IgD-negative memory B cell (primary cell): ENCODE measurements at regions not wholly inside any gene's neighbourhood (a gene's known extent, or its start where the extent isn't known, plus 50 kb on each side); places are given as distances from the start of the nearest gene placed in this dataset.
A peak's percentile ranks its signal among the peaks of the same experiment; 100 is the strongest.
"Not testable (repeated sequence)": the region's sequence is repeated elsewhere in the genome, so short reads cannot be mapped to it uniquely, and the experiment has no call there.

Experiments used
- H3K27ac Mint-ChIP-seq, 3 donors: one replicate each; pipeline ENCODE4 v1.8.0; 2020 to 2022; ENCODE audit warnings: mild to moderate bottlenecking in 3 of 3, mixed read lengths in 3 of 3, moderate library complexity in 1 of 3
- H3K27me3 Mint-ChIP-seq: one replicate; pipeline ENCODE4 v1.8.0; 2021; ENCODE audit warnings: mixed read lengths
- H3K36me3 Mint-ChIP-seq: one replicate; pipeline ENCODE4 v1.8.0; 2020; ENCODE audit warnings: mild to moderate bottlenecking, mixed read lengths
- H3K4me1 Mint-ChIP-seq, 3 donors: one replicate each; pipeline ENCODE4 v1.8.0; 2020 to 2022; ENCODE audit warnings: mixed read lengths in 3 of 3, mild to moderate bottlenecking in 1 of 3
- H3K4me3 Mint-ChIP-seq, 4 donors: one replicate each; pipeline ENCODE4 v1.8.0; 2020 to 2022; ENCODE audit warnings: mild to moderate bottlenecking in 4 of 4, mixed read lengths in 4 of 4, moderate library complexity in 3 of 4
- H3K9me3 Mint-ChIP-seq, 3 donors: one replicate each; pipeline ENCODE4 v1.8.0; 2020 to 2021; ENCODE audit warnings: mixed read lengths in 3 of 3, mild to moderate bottlenecking in 1 of 3

DNA sequence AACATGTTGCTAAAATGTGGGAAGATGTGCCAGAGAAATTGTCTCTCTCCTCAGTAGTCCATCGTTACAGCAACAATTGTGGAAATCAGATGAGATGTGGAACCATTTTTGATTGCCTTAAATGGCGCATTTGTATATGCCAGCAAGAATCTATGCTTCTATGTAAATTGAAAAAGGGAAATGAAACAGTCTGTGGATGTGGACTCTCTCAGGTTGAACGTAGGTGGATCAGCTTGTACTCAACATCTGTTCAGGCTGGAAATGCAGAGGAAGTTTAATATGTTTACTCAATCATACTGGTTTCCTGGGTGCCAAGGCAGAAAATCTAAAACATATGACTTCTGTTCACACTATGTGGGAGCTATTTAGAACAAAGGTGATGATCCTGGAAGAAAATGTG lies 490.7 kb upstream of the ZNF337 start:
- H3K9me3 Mint-ChIP-seq, H3K4me1 Mint-ChIP-seq, H3K36me3 Mint-ChIP-seq, H3K27me3 Mint-ChIP-seq, H3K27ac Mint-ChIP-seq: not testable (repeated sequence)
- peak overlapping the region in 1 of 4 donors; percentile 74 for H3K4me3 Mint-ChIP-seq

DNA sequence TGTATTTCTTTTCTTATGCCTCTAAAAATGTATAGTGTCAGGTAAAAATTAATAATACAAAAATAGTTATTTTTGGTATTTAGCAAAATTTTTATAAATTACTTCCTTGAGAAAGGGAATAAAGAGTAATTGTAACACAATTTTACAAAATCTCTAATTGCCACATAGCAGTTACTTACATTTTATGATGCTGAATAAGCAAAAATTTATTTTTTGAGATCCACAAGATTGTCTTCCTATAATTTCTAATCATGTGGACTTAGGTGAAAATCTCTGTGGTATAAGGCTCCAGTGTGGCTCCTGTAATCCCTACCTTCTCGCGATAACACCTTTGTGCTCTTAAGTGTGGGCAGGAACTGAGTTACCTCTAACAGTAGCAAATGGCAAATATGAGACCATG lies 487.1 kb upstream of the ZNF337 start:
- not testable (repeated sequence) for H3K4me1 Mint-ChIP-seq, H3K36me3 Mint-ChIP-seq, H3K27me3 Mint-ChIP-seq, H3K9me3 Mint-ChIP-seq, H3K4me3 Mint-ChIP-seq, H3K27ac Mint-ChIP-seq

GRCh38 chr20:26181364-26181763 lies 484.7 kb upstream of the ZNF337 start:
- not testable (repeated sequence) for H3K4me3 Mint-ChIP-seq, H3K9me3 Mint-ChIP-seq, H3K4me1 Mint-ChIP-seq, H3K36me3 Mint-ChIP-seq, H3K27me3 Mint-ChIP-seq, H3K27ac Mint-ChIP-seq

DNA sequence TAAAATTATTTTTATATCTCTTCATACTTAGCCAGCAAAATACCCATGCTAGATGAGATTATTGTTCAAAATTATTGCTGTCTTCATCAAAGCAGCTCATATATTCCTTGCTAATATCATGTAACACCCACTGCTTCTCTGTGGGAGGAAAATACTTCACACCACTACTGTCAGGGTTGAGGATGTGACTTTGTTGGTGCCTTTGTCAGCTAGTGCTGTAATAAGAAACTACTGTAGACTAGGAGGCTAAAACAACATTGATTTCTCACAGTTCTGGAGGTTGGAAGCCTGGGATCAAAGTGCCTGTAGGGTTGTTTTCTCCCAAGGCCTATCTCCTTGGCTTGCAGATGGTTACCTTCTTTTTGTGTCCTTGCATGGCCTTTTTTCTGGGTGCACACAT lies 475.2 kb upstream of the ZNF337 start:
- not testable (repeated sequence) for H3K4me3 Mint-ChIP-seq, H3K4me1 Mint-ChIP-seq, H3K9me3 Mint-ChIP-seq, H3K27me3 Mint-ChIP-seq, H3K27ac Mint-ChIP-seq, H3K36me3 Mint-ChIP-seq

DNA sequence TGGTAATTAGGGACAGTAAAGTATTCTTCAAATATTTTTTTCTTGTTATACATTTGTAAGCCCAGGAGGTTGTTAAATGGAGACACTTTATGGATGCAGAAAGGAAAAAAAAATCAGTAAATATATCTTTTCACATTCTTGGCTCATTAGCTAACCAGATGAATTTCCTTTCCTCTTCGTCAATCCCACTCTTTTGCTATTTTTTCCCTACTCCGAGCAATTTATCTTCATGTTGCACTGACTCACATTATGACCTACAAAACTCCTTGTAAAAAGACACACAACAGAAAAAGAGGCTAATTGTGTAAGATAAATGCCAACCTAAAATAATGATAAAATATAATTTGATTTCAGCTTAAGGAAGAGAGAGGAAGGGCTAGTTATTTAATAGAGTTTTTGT lies 472.9 kb upstream of the ZNF337 start:
- H3K27ac Mint-ChIP-seq = no peak overlapping the region
- no peak overlapping the region for H3K4me3 Mint-ChIP-seq
- H3K4me1 Mint-ChIP-seq = no peaks in the 10 kb centered on the region
- H3K27me3 Mint-ChIP-seq = no peaks in the 10 kb centered on the region
- no peaks in the 10 kb centered on the region for H3K36me3 Mint-ChIP-seq
- no peaks in the 10 kb centered on the region for H3K9me3 Mint-ChIP-seq

GRCh38 chr20:26167499-26167898 lies 470.8 kb upstream of the ZNF337 start:
- Mint-ChIP-seq H3K36me3 (no peaks in the 10 kb centered on the region), H3K4me1 (no peaks in the 10 kb centered on the region), H3K27ac (no peak overlapping the region), H3K9me3 (no peaks in the 10 kb centered on the region), H3K27me3 (no peaks in the 10 kb centered on the region), H3K4me3 (no peak overlapping the region)

- Mint-ChIP-seq H3K27ac (no peak overlapping the region), H3K4me1 (no peaks in the 10 kb centered on the region), H3K9me3 (no peaks in the 10 kb centered on the region), H3K36me3 (no peaks in the 10 kb centered on the region), H3K27me3 (no peaks in the 10 kb centered on the region), H3K4me3 (no peak overlapping the region)
Measured at GRCh38 chr20:26163890-26164289, 467.2 kb upstream of the ZNF337 start.

DNA sequence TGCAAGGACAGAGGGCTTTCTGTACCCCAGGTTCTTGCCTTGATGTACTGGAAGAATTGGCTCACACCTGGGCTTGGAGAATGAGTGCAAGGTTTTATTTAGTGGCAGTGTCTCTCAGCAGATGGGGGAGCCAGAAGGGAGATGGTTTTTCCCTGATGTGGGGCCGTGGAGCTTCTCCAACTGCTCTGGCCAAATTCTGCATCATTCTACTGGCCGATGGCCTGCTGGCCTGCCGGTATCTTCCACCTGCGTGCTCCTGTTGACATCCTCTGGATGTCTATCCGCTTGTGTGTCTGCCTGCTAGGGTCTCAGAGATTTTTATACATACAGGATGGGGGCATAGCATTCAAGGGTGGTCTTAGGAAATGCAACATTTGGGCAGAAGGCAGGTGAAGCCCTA lies 466.5 kb upstream of the ZNF337 start:
- not testable (repeated sequence) for H3K36me3 Mint-ChIP-seq, H3K27ac Mint-ChIP-seq, H3K4me3 Mint-ChIP-seq, H3K9me3 Mint-ChIP-seq, H3K27me3 Mint-ChIP-seq, H3K4me1 Mint-ChIP-seq

DNA sequence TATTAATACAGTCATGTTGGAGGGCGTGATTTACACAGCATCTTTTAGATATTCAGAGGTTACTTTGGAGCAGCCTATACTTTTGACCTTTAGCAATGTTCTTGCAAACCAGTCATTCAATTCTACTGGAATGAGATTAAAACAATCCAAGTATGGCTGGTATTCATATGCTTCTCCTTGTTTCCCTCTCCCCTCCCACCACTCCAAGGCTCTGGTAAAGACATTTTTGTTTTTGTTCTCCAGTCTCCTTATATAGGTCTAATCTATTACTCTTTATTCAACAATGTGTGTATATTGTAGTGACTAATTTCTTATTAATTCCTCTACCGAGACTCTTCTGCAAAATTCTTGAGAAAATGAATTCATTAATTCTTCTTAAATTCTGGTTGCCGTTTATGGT lies 465.1 kb upstream of the ZNF337 start:
- not testable (repeated sequence) for H3K4me3 Mint-ChIP-seq, H3K27ac Mint-ChIP-seq, H3K9me3 Mint-ChIP-seq, H3K27me3 Mint-ChIP-seq, H3K36me3 Mint-ChIP-seq, H3K4me1 Mint-ChIP-seq

- not testable (repeated sequence) for H3K4me1 Mint-ChIP-seq, H3K36me3 Mint-ChIP-seq, H3K27me3 Mint-ChIP-seq, H3K27ac Mint-ChIP-seq, H3K9me3 Mint-ChIP-seq, H3K4me3 Mint-ChIP-seq
Measured at GRCh38 chr20:26160916-26161315, 464.3 kb upstream of the ZNF337 start.

GRCh38 chr20:26154224-26154623 lies 457.6 kb upstream of the ZNF337 start:
- Mint-ChIP-seq H3K27me3 (no peaks in the 10 kb centered on the region), H3K9me3 (peaks cover 0 to 3% (median 0%) of the 10 kb centered on the region in 3 donors), H3K36me3 (no peaks in the 10 kb centered on the region), H3K27ac (no peak overlapping the region), H3K4me3 (no peak overlapping the region), H3K4me1 (no peaks in the 10 kb centered on the region)

DNA sequence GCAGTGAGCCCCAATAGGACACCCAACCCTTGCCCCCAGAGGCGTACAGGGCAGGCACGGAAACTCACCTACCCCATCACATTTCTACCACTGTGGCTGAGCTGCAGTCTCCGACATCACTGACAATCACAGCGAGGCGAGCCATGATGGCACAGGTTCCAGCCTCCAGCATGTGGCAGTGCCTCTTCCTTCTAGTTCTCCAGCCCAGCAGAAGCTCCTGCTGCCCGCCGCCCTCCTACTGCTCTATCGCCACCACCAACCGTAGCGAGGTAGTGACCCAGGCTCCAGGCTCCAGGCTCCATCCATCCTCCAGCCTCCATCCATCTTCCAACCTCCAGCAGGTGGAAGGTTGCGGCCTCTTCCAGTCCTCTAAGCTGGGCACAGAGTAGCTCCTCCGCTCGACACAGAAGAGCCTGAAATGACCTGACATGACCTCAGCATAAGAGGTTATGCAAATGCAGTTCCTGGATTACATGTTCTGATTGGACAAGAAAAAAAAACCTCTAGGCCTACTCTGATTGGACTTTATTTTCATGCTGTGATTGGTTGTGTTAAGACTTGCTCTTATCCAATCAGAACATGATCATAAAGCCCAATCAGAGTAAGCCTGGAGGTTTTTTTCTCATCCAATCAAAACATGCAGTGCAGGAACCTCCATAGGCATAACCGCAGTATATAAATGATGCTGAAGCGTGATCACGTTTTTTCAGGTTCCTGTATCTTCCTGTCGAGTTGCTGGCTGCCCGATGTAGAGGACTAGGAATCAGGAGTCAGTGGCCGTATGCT lies 438.9 kb upstream of the ZNF337 start:
- H3K4me1 Mint-ChIP-seq = no peaks in the 10 kb centered on the region
- peaks cover 0 to 5% (median 0%) of the 10 kb centered on the region in 3 donors for H3K9me3 Mint-ChIP-seq
- no peak overlapping the region for H3K27ac Mint-ChIP-seq
- H3K27me3 Mint-ChIP-seq = no peaks in the 10 kb centered on the region
- H3K4me3 Mint-ChIP-seq = no peak overlapping the region
- H3K36me3 Mint-ChIP-seq = no peaks in the 10 kb centered on the region

GRCh38 chr20:26134606-26135005 lies 438.0 kb upstream of the ZNF337 start:
- H3K4me1 Mint-ChIP-seq = no peaks in the 10 kb centered on the region
- H3K9me3 Mint-ChIP-seq = peaks cover 0 to 5% (median 0%) of the 10 kb centered on the region in 3 donors
- no peak overlapping the region for H3K27ac Mint-ChIP-seq
- no peaks in the 10 kb centered on the region for H3K27me3 Mint-ChIP-seq
- H3K4me3 Mint-ChIP-seq = no peak overlapping the region
- no peaks in the 10 kb centered on the region for H3K36me3 Mint-ChIP-seq

GRCh38 chr20:26133794-26134193 lies 437.1 kb upstream of the ZNF337 start:
- not testable (repeated sequence) for H3K36me3 Mint-ChIP-seq, H3K9me3 Mint-ChIP-seq, H3K4me3 Mint-ChIP-seq, H3K4me1 Mint-ChIP-seq, H3K27me3 Mint-ChIP-seq
- H3K27ac Mint-ChIP-seq = peak overlapping the region in 1 of 3 donors; percentile 52

DNA sequence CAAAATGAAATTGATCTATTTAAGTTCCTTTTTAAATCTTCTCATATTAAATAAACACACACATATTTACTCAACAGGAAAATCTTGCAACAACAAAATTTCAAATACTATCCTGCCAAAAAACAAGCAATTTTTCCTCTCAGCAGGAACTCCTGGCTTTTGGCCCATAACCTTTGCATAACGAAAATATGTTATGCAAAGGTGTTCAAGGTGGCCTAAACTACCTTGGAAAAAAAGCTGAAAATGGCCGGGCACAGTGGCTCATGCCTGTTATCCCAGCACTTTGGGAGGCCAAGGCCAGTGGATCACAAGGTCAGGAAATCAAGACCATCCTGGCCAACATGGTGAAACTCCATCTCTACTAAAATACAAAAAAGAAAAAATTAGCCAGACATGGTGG lies 424.3 kb upstream of the ZNF337 start:
- H3K27ac Mint-ChIP-seq, H3K9me3 Mint-ChIP-seq, H3K4me3 Mint-ChIP-seq, H3K4me1 Mint-ChIP-seq, H3K27me3 Mint-ChIP-seq, H3K36me3 Mint-ChIP-seq: not testable (repeated sequence)

DNA sequence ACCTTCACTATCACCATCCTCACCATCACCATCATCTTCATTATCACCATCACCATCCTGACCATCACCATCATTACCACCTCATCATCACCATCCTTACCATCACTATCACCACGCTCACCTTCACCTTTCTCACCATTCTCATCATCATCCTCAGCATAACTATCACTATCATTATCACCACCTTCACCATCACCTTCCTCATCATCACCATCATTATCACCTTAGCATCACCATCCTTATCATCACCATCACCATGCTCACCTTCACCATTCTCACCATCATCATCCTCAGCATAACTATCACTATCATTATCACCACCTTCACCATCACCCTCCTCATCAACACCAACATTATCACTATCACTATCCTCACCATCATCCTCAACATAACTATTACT lies 397.8 kb upstream of the ZNF337 start:
- H3K9me3 Mint-ChIP-seq, H3K27ac Mint-ChIP-seq, H3K36me3 Mint-ChIP-seq, H3K27me3 Mint-ChIP-seq, H3K4me1 Mint-ChIP-seq, H3K4me3 Mint-ChIP-seq: not testable (repeated sequence)

GRCh38 chr20:26091921-26092320 lies 395.3 kb upstream of the ZNF337 start:
- not testable (repeated sequence) for H3K27ac Mint-ChIP-seq, H3K4me1 Mint-ChIP-seq, H3K4me3 Mint-ChIP-seq, H3K27me3 Mint-ChIP-seq, H3K36me3 Mint-ChIP-seq, H3K9me3 Mint-ChIP-seq
